SK-N-SH (cell line): ENCODE measurements at regions not wholly inside any gene's neighbourhood (a gene's known extent, or its start where the extent isn't known, plus 50 kb on each side); places are given as distances from the start of the nearest gene placed in this dataset.

Experiments used
- CTCF ChIA-PET: fragments of 300-600, 350-600 bp; formaldehyde crosslinking; extraction: SDS; loops from one replicate; lab custom pipeline; 2021; lab: Yijun Ruan, JAX
- POLR2A ChIA-PET: fragments of 350-600 bp; sonication (Branson Sonifier 250); formaldehyde crosslinking; extraction: SDS; loops from one replicate; lab custom pipeline; 2020; ENCODE audit warnings: antibody characterized with exemption, inconsistent platforms; lab: Yijun Ruan, JAX
- DNase-seq: peaks from one replicate; pipeline ENCODE4 v3.0.0; 2012
- H2AFZ ChIP-seq: fragments of 200-600 bp; sonication (generic); 2 replicates; pipeline ENCODE4 v1.8.1; 2016; ENCODE audit warnings: antibody characterized with exemption, mild to moderate bottlenecking, low read depth
- H3F3A ChIP-seq: fragments of 200-600 bp; sonication (generic); replicated peaks from 2 replicates; pipeline ENCODE3; 2016; ENCODE audit warnings: antibody characterized with exemption, mild to moderate bottlenecking; ENCODE audit not compliant: insufficient read depth
- H3K27ac ChIP-seq, 2 experiments: fragments of 200-500 bp in 1 of 2; fragments of 200-600 bp in 1 of 2; sonication (Bioruptor generic) in 1 of 2; sonication (generic), shearing (Covaris generic) in 1 of 2; 2 replicates each; pipeline versions ENCODE4 v1.5.1 to v1.6.1; 2014 to 2016; ENCODE audit warnings: low read depth in 2 of 2, inconsistent platforms in 1 of 2, low read length in 1 of 2, mild to moderate bottlenecking in 1 of 2, mixed read lengths in 1 of 2
- H3K27me3 ChIP-seq: fragments of 200-600 bp; sonication (generic), shearing (Covaris generic); 2 replicates; pipeline ENCODE4 v1.6.1; 2016; ENCODE audit warnings: mixed run types; ENCODE audit not compliant: insufficient read depth
- H3K36me3 ChIP-seq, 2 experiments: fragments of 200-500 bp in 1 of 2; fragments of 200-600 bp in 1 of 2; sonication (Bioruptor generic) in 1 of 2; sonication (generic) in 1 of 2; replicated peaks in 1 of 2; 2 replicates each; pipeline versions ENCODE3 to v1.5.1; 2014 to 2016; ENCODE audit warnings: low read length in 1 of 2, mild to moderate bottlenecking in 1 of 2; ENCODE audit not compliant: insufficient read depth in 2 of 2, control insufficient read depth in 1 of 2
- H3K4me1 ChIP-seq, 2 experiments: fragments of 200-500 bp in 1 of 2; fragments of 200-600 bp in 1 of 2; sonication (Bioruptor generic) in 1 of 2; sonication (generic), shearing (Covaris generic) in 1 of 2; 2 replicates each; pipeline versions ENCODE4 v1.5.1 to v1.6.1; 2014 to 2016; ENCODE audit warnings: low read depth in 1 of 2, low read length in 1 of 2, mixed run types in 1 of 2; ENCODE audit not compliant: insufficient read depth in 2 of 2, control insufficient read depth in 1 of 2
- H3K4me2 ChIP-seq: fragments of 200-600 bp; sonication (generic), shearing (Covaris generic); 2 replicates; pipeline ENCODE4 v1.6.1; 2017; ENCODE audit warnings: mixed run types
- H3K4me3 ChIP-seq, 2 experiments: fragments of 200-500 bp in 1 of 2; fragments of 200-600 bp in 1 of 2; sonication (Bioruptor generic) in 1 of 2; sonication (generic), shearing (Covaris generic) in 1 of 2; 2 replicates each; pipeline versions ENCODE4 v1.5.1 to v1.8.1; 2014 to 2016; ENCODE audit warnings: low read depth in 2 of 2, inconsistent platforms in 1 of 2, low read length in 1 of 2, mild to moderate bottlenecking in 1 of 2, mixed read lengths in 1 of 2, moderate library complexity in 1 of 2
- H3K79me2 ChIP-seq: fragments of 200-600 bp; sonication (generic); 2 replicates; pipeline ENCODE4 v1.8.1; 2017; ENCODE audit warnings: mild to moderate bottlenecking; ENCODE audit not compliant: insufficient read depth
- H3K9ac ChIP-seq: fragments of 200-600 bp; sonication (generic); 2 replicates; pipeline ENCODE4 v1.6.1; 2017; ENCODE audit warnings: mixed run types
- H3K9me2 ChIP-seq: fragments of 200-600 bp; sonication (generic); 2 replicates; pipeline ENCODE4 v1.6.1; 2017; ENCODE audit warnings: mixed run types
- H3K9me3 ChIP-seq: fragments of 200-600 bp; sonication (generic); 2 replicates; pipeline ENCODE4 v1.6.1; 2017; ENCODE audit warnings: mixed run types, mild to moderate bottlenecking, moderate library complexity
- H4K20me1 ChIP-seq: fragments of 200-600 bp; sonication (generic); 2 replicates; pipeline ENCODE4 v1.6.1; 2017; ENCODE audit warnings: mild to moderate bottlenecking, mixed run types; ENCODE audit not compliant: insufficient read depth
- CHD2 ChIP-seq: fragments of 150-350 bp; IDR thresholded peaks from 2 replicates; pipeline ENCODE4 v1.6.1; 2018; ENCODE audit warnings: low read length; ENCODE audit not compliant: partially characterized antibody
- ELF1 ChIP-seq: IDR thresholded peaks from 2 replicates; pipeline ENCODE4 v1.4.0; 2012
- EZH2phosphoT487 ChIP-seq: fragments of 200-600 bp; sonication (generic); IDR thresholded peaks from 2 replicates; pipeline ENCODE4 v1.6.1; 2017; ENCODE audit warnings: low read depth, mixed run types, mild to moderate bottlenecking, antibody characterized with exemption, moderate library complexity, borderline replicate concordance
- FOXJ3 ChIP-seq: sonication (generic); formaldehyde crosslinking; IDR thresholded peaks from 2 replicates; pipeline ENCODE4 v1.5.1; 2020; ENCODE audit warnings: mild to moderate bottlenecking, missing genetic modification reagents
- GABPA ChIP-seq: IDR thresholded peaks from 2 replicates; pipeline ENCODE4 v1.4.0; 2012; ENCODE audit warnings: low read depth, mild to moderate bottlenecking
- GATA2 ChIP-seq: sonication (generic); formaldehyde crosslinking; IDR thresholded peaks from 2 replicates; pipeline ENCODE4 v1.5.0; 2020; ENCODE audit warnings: mild to moderate bottlenecking, missing genetic modification reagents
- IRF3 ChIP-seq: fragments of 150-350 bp; IDR thresholded peaks from 2 replicates; pipeline ENCODE4 v1.6.1; 2016; ENCODE audit warnings: mild to moderate bottlenecking, low read depth, low read length
- JUND ChIP-seq: IDR thresholded peaks from 2 replicates; pipeline ENCODE4 v1.4.0; 2012
- MEF2A ChIP-seq: IDR thresholded peaks from 2 replicates; pipeline ENCODE4 v1.4.0; 2012; ENCODE audit warnings: low read depth, borderline replicate concordance
- MXI1 ChIP-seq: IDR thresholded peaks from 2 replicates; pipeline ENCODE4 v1.6.1; 2012; ENCODE audit warnings: mild to moderate bottlenecking, low read depth, low read length, improper control_type of control experiment
- NFIC ChIP-seq: IDR thresholded peaks from 2 replicates; pipeline ENCODE4 v1.4.0; 2012; ENCODE audit warnings: borderline replicate concordance
- RAD21 ChIP-seq: IDR thresholded peaks from 2 replicates; pipeline ENCODE4 v1.6.1; 2012; ENCODE audit warnings: mild to moderate bottlenecking, low read length
- RFX5 ChIP-seq: IDR thresholded peaks from 2 replicates; pipeline ENCODE4 v1.6.1; 2012; ENCODE audit warnings: mild to moderate bottlenecking, improper control_type of control experiment, low read length
- SIN3A ChIP-seq: IDR thresholded peaks from 2 replicates; pipeline ENCODE4 v1.6.1; 2012; ENCODE audit warnings: low read depth, mild to moderate bottlenecking, low read length, moderate library complexity, borderline replicate concordance
- SMC3 ChIP-seq: IDR thresholded peaks from 2 replicates; pipeline ENCODE4 v1.6.1; 2012; ENCODE audit warnings: low read depth, low read length, improper control_type of control experiment
- TAF1 ChIP-seq: IDR thresholded peaks from 2 replicates; pipeline ENCODE4 v1.6.1; 2012; ENCODE audit warnings: low read depth, mild to moderate bottlenecking, low read length, moderate library complexity, borderline replicate concordance
- TCF12 ChIP-seq: IDR thresholded peaks from 2 replicates; pipeline ENCODE4 v1.4.0; 2012
- TEAD4 ChIP-seq: IDR thresholded peaks from 2 replicates; pipeline ENCODE4 v1.4.0; 2012; ENCODE audit warnings: mild to moderate bottlenecking, borderline replicate concordance; ENCODE audit not compliant: insufficient read depth
- USF1 ChIP-seq: IDR thresholded peaks from 2 replicates; pipeline ENCODE4 v1.4.0; 2012; ENCODE audit warnings: low read depth, borderline replicate concordance
- WGBS: methylation state at CpG from one replicate; pipeline ENCODE4 v1.1.6; 2017; ENCODE audit warnings: low lambda C conversion rate; 5-methylcytosine and 5-hydroxymethylcytosine counted together
- TF ChIP-seq, protein P1 (sequence below): IDR thresholded peaks from 2 replicates; pipeline ENCODE4; 2012
- TF ChIP-seq, protein P2 (sequence below): fragments of 200-600 bp; sonication (generic); IDR thresholded peaks from 2 replicates; pipeline ENCODE4 v1.6.1; 2017; ENCODE audit warnings: antibody characterized with exemption, mild to moderate bottlenecking, moderate library complexity
- TF ChIP-seq, protein P3 (sequence below): IDR thresholded peaks from 2 replicates; pipeline ENCODE4 v1.6.1; 2012; ENCODE audit warnings: mild to moderate bottlenecking, low read depth, low read length, moderate library complexity

GRCh38 chr16:49920397-49920796, 64.5 kb upstream of the ZNF423 start:
- no peak overlapping the region for H3K4me2 ChIP-seq
- no peaks in the 10 kb centered on the region for H3K36me3 ChIP-seq
- no peak overlapping the region for H3K27ac ChIP-seq
- no peaks in the 10 kb centered on the region for H3K27me3 ChIP-seq
- H3K4me1 ChIP-seq: peaks cover 0 to 3% of the 10 kb centered on the region in 2 experiments; a peak in 1 of 4 replicates
- H3F3A ChIP-seq: no peaks in the 10 kb centered on the region
- no peaks in the 10 kb centered on the region for H3K9me2 ChIP-seq
- TF ChIP-seq USF1 (no peak), TEAD4 (no peak), RFX5 (no peak), ELF1 (no peak), EZH2phosphoT487 (no peak), GATA2 (CRISPR knock-in tag) (no peak), SMC3 (no peak), MXI1 (no peak)
- H3K9ac ChIP-seq: no peak overlapping the region
- ChIA-PET POLR2A (no interaction called here), CTCF (interaction anchor here (0.9 to 8.5 kb wide), 17 partner anchors 10 to 516 kb away, joined by 3 to 102 read pairs (median 7); partner anchors contain the start of gene ZNF423)
- no peaks in the 10 kb centered on the region for H3K79me2 ChIP-seq
- no peaks in the 10 kb centered on the region for H3K9me3 ChIP-seq
- no peak overlapping the region for H3K4me3 ChIP-seq
- no peak overlapping the region for H2AFZ ChIP-seq
- DNase-seq: no peak
- H4K20me1 ChIP-seq: no peaks in the 10 kb centered on the region
- 9% methylated on average over 4 of the region's 4 CpGs for WGBS

DNA sequence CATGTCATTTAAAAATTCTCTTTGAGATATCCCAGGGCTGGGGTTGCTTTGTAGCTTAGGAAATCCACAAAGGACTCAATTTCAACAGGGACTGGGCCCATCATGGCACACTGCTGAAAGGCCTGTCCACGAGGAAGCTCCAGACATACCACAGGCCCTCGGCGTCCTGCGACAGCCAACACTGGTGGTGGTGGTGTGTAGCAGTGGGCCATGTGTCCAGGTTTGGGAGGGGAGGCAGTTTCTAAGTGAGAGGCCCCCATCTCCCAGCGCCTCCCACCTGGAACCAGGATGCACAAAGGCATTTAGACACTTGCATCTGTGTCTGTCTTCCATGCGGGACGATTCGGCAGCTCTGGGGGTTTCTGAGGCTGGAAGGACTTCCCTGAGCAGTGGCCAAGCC, 65.2 kb upstream of the ZNF423 start:
- no peak overlapping the region for H3K4me2 ChIP-seq
- H3K4me3 ChIP-seq: no peak overlapping the region
- POLR2A ChIA-PET: interaction anchor here (1.1 kb wide), 1 partner anchor 63 kb away, joined by 4 read pairs; no protein-coding TSS in a partner anchor
- no peaks in the 10 kb centered on the region for H3K9me2 ChIP-seq
- no peaks in the 10 kb centered on the region for H3K79me2 ChIP-seq
- H3K27me3 ChIP-seq: no peaks in the 10 kb centered on the region
- H3K9ac ChIP-seq: no peak overlapping the region
- CTCF ChIA-PET: interaction anchor here (0.6 to 8.5 kb wide), 56 partner anchors 10 to 516 kb away, joined by 3 to 102 read pairs (median 5); partner anchors contain the start of gene ZNF423
- H3K4me1 ChIP-seq: peaks cover 0 to 3% of the 10 kb centered on the region in 2 experiments; a peak in 1 of 4 replicates
- DNase-seq: no peak
- no peaks in the 10 kb centered on the region for H3K36me3 ChIP-seq
- no peaks in the 10 kb centered on the region for H4K20me1 ChIP-seq
- no peak overlapping the region for H3K27ac ChIP-seq
- H3F3A ChIP-seq: no peaks in the 10 kb centered on the region
- no peak overlapping the region for H2AFZ ChIP-seq
- 57% methylated on average over 5 of the region's 8 CpGs for WGBS
- H3K9me3 ChIP-seq: no peaks in the 10 kb centered on the region
- TF ChIP-seq ELF1 (no peak), SIN3A (no peak), IRF3 (no peak), MEF2A (no peak), GABPA (no peak), CHD2 (no peak), SMC3 (no peak), FOXJ3 (CRISPR knock-in tag) (no peak), TAF1 (no peak), NFIC (no peak), MXI1 (no peak), JUND (no peak), TCF12 (no peak), RAD21 (no peak), GATA2 (CRISPR knock-in tag) (no peak)
- TF ChIP-seq, protein P1, sequence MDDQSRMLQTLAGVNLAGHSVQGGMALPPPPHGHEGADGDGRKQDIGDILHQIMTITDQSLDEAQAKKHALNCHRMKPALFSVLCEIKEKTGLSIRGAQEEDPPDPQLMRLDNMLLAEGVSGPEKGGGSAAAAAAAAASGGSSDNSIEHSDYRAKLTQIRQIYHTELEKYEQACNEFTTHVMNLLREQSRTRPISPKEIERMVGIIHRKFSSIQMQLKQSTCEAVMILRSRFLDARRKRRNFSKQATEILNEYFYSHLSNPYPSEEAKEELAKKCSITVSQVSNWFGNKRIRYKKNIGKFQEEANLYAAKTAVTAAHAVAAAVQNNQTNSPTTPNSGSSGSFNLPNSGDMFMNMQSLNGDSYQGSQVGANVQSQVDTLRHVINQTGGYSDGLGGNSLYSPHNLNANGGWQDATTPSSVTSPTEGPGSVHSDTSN: no peak
- TF ChIP-seq, protein P2, sequence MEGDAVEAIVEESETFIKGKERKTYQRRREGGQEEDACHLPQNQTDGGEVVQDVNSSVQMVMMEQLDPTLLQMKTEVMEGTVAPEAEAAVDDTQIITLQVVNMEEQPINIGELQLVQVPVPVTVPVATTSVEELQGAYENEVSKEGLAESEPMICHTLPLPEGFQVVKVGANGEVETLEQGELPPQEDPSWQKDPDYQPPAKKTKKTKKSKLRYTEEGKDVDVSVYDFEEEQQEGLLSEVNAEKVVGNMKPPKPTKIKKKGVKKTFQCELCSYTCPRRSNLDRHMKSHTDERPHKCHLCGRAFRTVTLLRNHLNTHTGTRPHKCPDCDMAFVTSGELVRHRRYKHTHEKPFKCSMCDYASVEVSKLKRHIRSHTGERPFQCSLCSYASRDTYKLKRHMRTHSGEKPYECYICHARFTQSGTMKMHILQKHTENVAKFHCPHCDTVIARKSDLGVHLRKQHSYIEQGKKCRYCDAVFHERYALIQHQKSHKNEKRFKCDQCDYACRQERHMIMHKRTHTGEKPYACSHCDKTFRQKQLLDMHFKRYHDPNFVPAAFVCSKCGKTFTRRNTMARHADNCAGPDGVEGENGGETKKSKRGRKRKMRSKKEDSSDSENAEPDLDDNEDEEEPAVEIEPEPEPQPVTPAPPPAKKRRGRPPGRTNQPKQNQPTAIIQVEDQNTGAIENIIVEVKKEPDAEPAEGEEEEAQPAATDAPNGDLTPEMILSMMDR: no peak
- TF ChIP-seq, protein P3, sequence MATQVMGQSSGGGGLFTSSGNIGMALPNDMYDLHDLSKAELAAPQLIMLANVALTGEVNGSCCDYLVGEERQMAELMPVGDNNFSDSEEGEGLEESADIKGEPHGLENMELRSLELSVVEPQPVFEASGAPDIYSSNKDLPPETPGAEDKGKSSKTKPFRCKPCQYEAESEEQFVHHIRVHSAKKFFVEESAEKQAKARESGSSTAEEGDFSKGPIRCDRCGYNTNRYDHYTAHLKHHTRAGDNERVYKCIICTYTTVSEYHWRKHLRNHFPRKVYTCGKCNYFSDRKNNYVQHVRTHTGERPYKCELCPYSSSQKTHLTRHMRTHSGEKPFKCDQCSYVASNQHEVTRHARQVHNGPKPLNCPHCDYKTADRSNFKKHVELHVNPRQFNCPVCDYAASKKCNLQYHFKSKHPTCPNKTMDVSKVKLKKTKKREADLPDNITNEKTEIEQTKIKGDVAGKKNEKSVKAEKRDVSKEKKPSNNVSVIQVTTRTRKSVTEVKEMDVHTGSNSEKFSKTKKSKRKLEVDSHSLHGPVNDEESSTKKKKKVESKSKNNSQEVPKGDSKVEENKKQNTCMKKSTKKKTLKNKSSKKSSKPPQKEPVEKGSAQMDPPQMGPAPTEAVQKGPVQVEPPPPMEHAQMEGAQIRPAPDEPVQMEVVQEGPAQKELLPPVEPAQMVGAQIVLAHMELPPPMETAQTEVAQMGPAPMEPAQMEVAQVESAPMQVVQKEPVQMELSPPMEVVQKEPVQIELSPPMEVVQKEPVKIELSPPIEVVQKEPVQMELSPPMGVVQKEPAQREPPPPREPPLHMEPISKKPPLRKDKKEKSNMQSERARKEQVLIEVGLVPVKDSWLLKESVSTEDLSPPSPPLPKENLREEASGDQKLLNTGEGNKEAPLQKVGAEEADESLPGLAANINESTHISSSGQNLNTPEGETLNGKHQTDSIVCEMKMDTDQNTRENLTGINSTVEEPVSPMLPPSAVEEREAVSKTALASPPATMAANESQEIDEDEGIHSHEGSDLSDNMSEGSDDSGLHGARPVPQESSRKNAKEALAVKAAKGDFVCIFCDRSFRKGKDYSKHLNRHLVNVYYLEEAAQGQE: no peak
